NCI-H2227 treated with DMSO at 0.1 percent for 48 hours (cell line): ENCODE measurements at regions not wholly inside any gene's neighbourhood (a gene's known extent, or its start where the extent isn't known, plus 50 kb on each side); places are given as distances from the start of the nearest gene placed in this dataset.

Source experiments
- DNase-seq: peaks from one replicate; lab custom pipeline; 2025; lab: John Stamatoyannopoulos, UW

DNA sequence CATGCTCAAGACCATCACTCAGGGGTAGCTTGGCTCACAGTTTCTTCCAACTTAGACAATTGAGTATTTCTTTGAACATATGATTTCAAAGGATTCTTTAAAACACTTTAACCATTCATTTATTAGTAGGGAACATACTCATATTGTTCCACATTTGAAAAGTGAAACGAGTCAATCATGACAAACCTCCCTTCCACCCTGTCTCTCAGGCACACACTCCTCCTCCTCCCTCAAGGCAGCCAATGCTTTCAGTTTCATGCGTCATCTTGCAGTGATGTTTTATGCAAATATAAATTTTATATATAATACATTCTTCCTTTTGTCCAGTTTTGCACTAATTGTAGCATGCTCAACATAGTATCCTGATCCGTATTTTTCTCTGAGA, 126.0 kb upstream of the BOD1 start:
- no peak for DNase-seq

DNA sequence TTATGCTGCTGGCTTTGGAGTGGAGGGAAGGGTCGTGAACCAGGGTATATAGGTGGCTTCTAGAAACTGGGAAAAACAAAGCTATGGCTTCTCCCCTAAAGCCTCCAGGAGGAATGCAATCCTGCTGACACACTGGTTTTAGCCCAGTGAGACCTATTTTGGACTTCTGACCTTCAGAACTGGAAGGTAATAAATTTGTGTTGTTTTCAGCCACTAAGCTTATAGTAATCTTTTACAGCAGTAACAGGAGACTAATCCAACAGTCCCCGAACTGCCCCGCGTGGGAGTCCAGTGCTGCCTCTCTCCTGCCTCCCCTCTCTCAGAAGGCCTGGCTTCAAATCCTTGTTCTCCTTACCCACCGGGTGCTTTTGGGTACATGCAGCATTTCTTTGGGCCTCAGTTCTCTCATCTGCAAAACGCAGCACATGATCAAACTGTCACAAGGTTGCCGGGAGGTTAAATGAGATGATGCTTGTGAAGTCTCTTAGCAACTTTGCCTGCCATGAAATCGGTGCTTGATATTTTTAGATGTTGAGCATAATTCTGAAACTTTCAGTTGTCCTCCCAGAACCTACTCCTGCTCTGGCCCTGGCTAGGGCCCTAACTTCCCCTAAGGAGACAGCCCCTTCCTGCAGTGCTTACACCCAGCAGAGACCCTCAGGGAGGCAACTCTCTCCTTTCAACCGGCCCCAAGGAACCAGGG, 127.3 kb upstream of the BOD1 start:
- DNase-seq: no peak

DNA sequence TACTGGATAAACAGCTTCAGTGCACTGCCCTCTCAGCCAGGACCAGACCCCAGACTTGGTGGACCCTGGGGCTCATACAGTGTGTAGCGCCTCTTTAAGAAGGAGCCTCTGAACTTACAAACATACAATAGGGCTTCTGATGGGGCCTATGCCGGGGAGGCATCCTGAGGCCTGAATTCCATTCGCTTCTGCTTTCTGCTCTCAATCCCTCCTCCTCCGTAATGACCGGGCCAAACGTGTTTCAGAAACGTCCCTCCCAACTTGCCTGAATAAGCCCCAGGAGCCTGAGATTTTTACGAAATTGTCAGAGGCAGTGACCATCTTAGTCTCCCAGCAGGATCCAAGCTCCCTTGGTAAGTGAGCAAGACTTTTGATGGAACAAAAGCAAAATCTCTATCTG, 128.1 kb upstream of the BOD1 start:
- no peak for DNase-seq

DNA sequence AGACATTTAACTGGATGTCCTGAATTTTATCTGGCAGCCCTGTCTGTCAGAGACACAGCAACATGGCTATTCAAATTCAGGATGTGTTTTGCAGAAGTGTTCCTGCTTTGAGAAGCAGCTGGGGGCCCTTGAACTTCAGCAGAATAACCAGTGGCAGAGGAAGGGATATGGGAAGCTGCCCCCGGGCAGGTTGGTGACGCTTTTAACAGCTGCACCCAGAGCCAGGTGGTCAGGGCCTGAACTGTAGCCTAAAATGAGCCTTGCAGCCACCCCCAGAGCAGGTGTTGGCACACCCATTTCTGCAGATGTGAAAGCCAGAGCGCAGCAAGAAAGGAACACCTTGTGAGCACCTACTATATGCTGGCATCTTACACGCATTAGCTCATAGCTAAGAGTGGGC, 128.7 kb upstream of the BOD1 start:
- DNase-seq: no peak

DNA sequence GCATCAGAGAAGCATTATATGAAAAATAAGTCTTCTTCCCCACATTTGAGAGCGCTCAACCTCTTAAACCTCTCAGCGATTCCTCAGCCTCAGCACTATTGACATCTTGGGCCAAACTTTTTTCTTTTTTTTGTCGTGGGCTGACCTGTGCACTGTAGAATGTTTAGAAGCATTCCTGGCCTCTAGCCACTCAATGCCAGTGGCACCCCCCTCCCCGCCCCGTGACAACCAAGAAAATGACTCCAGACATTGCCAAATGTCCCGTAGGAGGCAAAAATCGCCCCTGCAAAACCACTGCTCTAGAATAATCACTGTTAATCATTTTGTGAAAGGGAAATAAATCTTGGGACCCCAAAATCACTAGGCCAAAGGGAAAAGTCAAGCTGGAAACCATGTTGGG, 129.1 kb upstream of the BOD1 start:
- no peak for DNase-seq

DNA sequence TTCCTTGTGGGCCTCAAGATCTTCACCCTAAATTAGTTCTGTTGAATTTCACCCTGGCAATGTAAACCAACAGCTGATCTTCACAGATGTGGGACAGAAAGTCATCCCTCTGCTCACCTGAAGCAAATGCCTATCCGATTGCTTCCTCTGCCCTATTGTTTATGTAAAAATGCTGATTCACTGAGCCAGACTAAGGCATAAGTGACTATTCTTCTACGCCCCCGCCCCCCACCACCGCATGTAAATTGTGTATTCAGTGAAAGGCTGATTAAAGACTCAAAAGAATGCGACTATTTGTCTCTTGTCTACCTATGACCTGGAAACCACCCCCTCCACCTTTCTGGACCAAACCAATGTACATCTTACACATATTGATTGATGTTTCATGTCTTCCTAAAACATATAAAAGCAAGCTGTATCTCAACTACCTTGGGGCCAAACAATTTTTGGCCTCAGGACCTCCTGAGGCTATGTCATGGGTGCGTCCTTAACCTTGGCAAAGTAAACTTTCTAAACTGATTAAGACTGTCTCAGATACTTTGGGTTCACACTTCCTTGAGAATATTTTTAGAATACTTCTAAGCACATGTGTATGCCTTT, 129.7 kb upstream of the BOD1 start:
- DNase-seq: no peak

DNA sequence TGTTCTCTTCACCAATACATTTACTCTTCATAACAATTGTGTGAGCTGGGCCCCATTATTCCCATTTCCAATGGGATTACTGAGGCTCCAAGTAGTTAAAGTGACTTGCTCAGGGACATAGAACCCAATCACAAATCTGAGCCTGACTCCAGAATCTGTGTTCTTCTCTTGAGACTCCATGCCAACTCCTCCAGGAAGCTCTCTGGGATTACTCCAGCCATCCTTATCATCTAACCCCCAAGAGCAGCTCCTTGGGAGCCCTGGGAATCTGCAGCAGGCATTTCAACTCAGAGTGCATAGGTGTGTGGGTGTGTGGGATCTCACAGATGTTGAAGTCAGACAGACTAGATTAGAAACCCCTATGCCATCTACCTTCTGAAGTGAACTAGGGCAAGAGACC, 131.4 kb upstream of the BOD1 start:
- no peak for DNase-seq

DNA sequence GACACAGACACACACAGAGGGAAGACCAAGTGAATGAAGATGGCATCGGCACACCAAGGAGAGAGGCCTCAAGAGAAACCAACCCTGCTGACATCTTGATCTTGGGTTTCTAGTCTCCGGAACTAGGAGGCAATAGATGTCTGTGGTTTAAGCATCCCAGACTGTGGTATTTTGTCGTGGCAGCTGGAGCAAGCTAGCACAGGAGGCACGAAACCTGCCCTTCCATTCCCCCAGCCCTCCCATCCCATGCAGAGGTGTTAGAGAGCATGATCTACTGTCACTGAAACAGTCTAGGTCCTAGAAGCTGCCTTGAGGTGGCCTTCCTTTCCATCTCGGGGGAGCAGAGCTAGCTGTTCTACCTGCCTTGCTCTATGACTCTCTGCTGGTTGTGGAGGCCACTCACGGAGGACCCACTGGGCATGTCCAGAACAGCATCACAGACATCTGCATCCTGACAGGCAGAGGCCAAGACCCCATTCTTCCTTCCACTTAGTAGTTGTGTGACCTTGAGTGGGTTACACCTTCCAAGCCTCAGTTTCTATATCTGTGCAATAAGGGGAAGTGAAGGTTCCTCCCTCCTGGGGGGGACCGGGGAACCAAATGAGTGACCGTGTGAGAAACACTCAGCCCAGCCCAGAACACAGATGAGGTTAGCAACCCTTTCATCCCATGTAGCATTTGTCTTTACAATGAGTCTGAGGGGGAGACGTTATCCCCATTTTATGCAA, 134.3 kb upstream of the BOD1 start:
- DNase-seq: no peak

DNA sequence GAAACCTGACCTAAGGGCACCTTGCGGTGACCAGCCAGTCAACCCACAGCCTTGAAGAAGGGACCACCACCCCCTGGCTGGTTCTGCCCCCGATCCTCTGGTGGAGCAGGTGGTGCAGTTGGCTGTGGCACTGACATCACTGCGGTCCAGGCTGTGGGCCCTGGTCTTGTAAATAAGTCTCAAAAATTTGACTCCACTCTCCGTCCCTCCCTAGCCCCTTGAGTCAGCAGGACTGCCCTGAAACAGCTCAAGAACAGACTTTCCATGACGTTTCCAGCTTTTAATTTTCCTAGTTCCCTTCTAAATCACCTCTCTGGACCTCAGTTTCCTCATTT, 134.8 kb upstream of the BOD1 start:
- no peak for DNase-seq

DNA sequence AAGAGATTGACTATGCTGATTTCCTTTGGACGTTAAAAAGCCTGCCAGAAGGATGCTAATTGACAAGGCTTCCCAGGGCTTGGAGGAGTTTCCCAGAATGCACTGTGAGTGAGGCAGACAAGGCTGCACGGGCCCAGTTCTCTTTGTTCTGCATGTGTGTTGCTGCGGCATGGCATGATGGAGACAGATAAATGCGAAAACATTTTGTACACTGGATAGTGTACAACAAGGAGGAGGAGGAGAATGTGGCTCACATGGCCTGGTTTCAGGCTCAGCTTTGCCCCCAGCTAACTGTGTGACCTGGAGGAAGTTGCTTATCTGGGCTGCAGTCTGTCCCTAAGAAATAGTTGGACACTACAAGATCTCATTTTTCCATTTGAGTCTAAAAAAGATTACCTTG, 135.5 kb upstream of the CPEB4 start:
- no peak for DNase-seq

DNA sequence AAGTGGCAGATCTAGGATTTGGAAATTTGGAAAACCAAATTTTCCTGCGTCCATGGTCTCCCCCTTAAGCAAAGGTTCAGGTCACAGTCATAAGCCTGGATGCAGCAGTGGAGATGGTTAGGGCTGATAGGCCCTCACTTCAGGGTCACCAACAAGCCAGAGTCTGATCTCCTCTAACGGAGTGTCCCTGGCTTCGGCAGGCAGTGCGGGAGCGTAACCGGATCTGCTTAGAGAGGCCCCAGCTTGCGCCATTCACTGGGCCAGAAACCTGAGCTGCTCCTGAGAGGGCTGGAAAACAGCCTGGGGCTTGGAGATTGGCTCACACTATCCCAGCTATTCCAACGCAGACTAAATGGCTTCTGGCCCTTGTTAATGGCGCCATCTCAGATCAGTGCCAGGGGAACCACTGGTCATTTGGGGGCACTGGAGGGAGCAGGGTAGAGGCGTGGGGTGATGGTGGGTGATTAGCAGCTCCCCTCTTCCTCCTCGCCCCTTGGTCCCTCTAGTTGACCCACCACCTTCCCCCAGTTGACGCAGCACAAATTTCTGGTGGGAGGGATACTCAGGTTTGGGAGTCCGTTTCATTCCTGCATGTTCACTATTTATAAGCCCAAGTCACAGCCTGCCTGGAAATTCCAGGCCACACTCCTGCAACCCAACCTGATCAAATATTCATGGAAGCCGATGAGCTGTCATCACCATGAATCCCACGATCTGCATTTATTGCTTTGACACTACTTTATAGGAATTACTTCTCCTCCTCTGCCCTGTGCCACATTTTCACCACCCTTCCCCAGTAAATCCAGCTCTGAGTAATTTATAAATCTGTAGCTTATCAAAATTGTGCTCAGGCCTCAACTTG, 134.6 kb upstream of the CPEB4 start:
- no peak for DNase-seq

DNA sequence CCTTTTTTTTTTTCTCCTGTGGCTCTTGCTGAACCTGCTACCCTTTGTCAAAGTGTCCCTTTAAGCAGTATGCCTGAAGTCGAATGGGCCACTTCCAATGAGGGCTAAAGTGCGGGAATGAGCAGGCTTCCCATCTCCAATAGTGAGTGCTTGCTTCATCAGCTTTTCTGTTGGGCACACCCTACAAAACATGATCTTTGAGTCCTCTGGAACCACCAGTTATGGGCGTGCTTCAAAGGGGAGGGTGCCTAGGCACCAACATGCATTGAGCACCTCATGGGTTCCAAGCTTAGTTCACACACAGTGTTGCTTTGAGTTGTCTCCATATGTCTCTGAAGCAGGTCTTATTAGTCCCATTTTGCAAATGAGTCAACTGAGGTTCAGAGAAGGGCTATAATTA, 132.8 kb upstream of the CPEB4 start:
- no peak for DNase-seq

DNA sequence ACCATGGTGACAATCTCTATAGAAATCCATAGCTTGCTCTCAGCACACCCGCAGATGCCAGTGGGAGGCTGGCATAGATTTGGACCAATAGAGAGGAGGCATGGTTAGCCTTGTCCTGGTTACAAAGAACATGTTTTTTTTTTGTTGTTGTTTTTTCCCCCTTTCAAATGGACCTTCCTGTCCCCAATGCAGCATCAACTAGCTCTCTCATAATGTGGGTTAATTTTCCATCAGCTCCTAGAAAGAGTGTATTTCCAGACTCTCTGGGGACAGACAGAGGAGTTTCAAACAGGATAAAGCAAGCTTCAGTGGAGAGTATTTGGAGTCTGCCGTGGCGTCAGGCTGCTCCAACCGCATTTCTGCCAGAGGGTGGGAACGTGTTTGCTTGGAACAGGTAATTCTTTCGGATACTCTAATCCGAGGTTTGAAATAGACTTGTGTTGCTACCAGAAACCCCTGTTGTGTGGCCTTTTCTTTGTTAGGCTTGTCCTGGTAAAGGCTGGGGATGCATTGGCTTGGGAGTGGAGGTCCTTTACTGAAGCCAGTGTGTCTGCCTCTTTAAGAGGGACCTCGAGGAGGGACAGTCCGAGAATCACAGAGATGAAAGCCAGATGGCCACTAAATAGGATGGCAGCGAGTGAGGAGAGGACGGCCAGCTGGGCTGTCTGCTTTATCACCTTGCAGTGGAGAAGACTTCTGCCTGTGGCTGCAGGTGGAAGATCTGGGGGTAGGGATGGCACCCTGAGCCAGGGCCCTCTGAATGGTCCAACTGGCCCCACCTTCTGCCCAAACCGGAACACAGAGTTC, 130.5 kb upstream of the CPEB4 start:
- no peak for DNase-seq

DNA sequence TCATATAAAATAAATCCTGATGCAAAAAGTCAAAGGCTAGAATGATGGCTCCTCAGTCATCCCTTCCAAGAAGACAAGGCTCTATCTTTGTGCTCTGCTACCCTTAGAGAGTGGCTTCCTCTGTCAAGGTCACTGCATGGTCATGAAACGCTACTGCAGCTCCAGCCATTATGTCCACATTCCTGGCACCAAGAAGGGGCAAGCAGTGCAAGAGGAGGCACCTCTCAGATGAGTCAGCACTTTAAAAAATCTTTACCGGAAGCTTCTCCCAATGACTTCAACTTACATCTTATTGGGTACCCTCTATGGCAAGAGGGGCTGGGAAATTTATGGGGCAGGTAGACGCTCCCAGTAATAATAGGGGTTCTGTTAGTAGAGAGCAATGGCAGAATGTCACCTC, 129.5 kb upstream of the CPEB4 start:
- DNase-seq: no peak

DNA sequence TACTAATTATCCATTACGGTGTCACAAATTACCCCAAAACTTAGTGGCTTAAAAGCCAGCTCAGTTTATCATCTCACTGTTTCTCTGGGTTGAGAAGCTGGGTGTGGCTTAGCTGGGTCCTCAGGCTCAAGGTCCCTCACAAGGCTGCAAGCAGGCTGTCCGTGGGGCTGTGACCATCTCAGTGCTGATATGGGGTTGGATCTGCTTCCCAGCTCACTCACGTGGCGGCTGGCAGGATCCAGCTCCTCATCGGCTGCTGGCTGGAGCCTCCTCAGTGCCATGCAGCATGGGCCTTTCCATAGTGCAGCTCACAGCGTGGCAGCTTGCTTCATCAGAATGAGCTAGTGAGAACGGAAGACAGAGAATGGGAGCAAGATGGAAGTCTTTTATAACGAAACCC, 128.5 kb upstream of the CPEB4 start:
- no peak for DNase-seq

DNA sequence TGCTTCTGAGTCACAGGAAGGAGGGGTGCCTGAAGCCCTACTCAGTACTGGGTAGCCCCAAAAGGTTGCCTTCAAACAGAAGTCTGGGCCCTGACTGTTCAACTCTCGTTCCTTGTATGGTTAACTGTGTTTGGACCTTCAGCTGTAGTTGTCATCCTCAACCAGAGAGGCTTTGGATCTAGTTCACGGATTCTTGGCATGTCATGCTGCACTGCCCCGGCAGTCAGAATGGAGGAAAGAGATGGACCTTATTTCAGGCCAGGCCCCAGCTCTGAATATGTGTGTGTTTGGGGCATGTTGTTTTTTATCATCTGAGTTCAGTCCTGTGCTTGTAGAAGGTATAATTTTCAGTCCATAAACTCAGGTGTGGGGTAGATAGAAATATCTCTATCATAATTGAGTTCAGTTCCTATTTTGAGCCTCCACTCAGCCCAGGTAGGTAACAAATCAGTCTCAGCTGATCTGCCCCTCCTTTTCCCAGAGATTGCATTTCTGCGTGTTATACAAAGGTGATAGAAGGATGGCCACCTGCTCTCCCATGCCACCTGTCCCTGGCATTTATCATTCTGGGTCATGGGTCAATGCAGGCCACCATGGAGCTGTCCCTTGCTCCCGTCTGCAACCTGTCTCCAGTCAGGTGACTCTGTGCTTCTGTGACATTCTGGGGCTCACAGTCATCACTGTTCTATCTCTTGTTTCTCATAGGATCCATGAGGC, 127.5 kb upstream of the CPEB4 start:
- DNase-seq: no peak

DNA sequence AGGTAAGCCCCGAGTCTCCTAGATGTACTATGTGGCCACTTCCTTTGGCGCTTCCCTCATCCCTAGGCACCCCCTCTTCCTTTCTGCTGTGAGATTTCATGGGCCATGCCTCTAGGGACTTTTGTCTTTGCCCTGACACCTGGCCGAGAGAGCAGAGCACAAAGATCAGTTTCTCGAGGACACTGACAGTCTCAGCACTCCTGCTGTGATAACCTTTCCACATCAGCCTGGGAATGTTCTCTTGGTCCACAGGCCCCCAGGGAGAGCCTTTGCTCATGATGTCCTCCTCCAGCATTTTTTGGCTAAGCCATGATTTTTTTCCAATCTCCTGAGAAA, 127.0 kb upstream of the CPEB4 start:
- DNase-seq: no peak

DNA sequence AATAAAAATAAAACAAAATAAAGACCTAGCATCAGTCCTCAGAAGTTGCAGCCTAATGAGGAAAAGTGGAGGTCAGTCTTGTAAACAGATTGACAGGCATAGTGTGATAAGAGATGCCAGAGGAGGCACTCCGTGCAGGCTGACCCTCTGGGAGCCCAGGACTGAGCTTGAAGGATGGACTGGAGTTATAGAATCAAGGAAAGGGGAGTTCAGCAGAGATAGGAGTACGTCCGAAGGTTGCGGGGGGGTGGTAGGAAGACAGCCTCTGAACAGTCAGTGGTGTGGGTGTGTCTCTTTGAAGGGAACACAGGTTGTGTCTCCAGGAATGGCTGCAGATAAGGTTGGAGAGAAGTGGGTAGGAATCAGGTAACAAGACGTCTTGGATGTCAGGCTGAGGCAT, 126.1 kb upstream of the CPEB4 start:
- DNase-seq: no peak

DNA sequence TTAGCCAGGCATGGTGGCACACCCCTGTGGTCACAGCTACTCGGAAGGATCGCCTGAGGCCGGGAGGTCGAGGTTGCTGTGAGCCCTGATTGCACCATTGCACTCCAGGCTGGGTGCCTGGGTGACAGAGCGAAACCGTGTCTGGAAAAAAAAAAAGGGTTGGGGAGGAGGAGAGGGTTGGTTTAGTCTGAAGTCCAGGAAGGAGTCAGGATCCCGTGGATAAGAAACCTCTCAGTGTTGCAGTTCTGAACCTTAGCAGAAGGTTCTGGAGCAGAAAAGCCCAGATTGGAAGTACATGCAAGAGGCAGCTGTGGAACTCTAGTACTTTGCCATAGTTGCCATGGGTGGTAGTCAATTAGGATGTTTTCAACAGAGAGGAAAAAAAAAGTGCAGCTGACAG, 125.2 kb upstream of the CPEB4 start:
- DNase-seq: no peak

DNA sequence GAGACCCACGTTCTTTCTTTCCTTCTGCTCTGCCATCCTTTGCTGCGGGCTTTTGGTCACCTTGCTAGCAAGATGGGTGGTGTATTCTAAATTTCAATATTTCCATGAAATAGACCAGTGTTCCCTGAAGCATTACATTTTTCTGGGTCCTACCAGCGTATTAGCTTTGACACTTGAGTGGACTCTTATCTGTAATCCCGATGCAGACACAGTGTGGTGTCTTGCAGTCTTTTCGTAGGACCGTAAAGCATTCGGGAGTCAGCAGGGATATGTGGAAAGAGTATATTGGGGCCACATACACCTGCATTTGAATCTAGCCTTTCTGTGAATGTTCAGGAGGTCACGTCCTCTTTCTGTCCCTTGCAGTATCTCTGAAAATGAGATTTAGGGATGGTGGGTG, 124.7 kb upstream of the CPEB4 start:
- DNase-seq: no peak

DNA sequence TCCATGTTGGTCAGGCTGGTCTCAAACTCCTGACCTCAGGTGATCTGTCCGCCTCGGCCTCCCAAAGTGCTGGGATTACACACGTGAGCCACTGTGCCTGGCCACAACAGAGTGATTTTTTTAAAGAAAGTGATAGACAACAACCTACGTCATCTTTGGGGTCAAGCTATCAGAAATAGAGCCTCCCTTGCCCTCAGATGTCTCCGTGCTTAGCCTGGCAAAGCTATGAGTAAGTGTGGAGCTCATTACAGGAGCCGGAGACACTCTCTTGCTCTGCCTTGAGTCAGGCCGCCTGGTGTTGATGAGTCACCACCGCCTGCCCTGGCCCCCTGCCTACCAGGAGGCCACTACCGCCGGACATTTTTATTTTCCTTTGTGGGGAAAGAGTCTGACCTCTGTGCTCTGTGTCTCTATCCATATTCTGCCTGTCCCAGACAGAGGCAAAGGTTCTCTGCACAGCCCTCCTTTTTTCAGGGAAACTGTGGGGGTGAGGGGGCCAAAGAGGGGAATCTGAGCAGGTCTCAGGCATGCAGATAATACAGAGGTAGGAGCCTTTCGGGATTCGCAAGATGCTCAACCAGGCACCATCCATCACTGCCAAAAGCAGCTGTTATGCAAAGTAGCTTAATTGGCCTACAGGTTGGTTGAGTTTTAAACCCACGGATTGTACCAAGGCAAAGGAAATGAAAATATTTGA, 123.7 kb upstream of the CPEB4 start:
- DNase-seq: no peak
